HG03457 (cell line): ENCODE measurements at regions not wholly inside any gene's neighbourhood (a gene's known extent, or its start where the extent isn't known, plus 50 kb on each side); places are given as distances from the start of the nearest gene placed in this dataset.
A peak's percentile ranks its signal among the peaks of the same experiment; 100 is the strongest.
"Not testable (repeated sequence)": the region's sequence is repeated elsewhere in the genome, so short reads cannot be mapped to it uniquely, and the experiment has no call there.

Experiments used
- ATAC-seq: cut with Tn5 transposase; IDR thresholded peaks from one replicate; pipeline ENCODE4 v1.9.1; 2021; ENCODE audit warnings: moderate number of reproducible peaks; ENCODE audit not compliant: unreplicated experiment

- no peak for ATAC-seq
Observed at GRCh38 chr5:86493777-86494176, 124.0 kb upstream of the COX7C start.

GRCh38 chr5:86500947-86501346 is 116.8 kb upstream of the COX7C start:
- ATAC-seq: no peak

GRCh38 chr5:86507574-86507973 is 110.2 kb upstream of the COX7C start:
- no peak for ATAC-seq

- ATAC-seq: not testable (repeated sequence)
Observed at GRCh38 chr5:86510330-86510915, 107.3 kb upstream of the COX7C start.

- ATAC-seq: no peak
Observed at GRCh38 chr5:86523718-86524117, 94.0 kb upstream of the COX7C start.

- ATAC-seq: no peak
Observed at GRCh38 chr5:86525622-86526021, 92.1 kb upstream of the COX7C start.

GRCh38 chr5:86526811-86527348 is 90.9 kb upstream of the COX7C start:
- ATAC-seq: no peak

- no peak for ATAC-seq
Observed at GRCh38 chr5:86532429-86532828, 85.3 kb upstream of the COX7C start.

- no peak for ATAC-seq
Observed at GRCh38 chr5:86536396-86536795, 81.3 kb upstream of the COX7C start.

- ATAC-seq: peak; percentile 62
Observed at GRCh38 chr5:86542532-86542931, 75.2 kb upstream of the COX7C start.

GRCh38 chr5:86546044-86546443 is 71.7 kb upstream of the COX7C start:
- no peak for ATAC-seq

GRCh38 chr5:86546582-86546981 is 71.2 kb upstream of the COX7C start:
- no peak for ATAC-seq

GRCh38 chr5:86554638-86555037 is 63.1 kb upstream of the COX7C start:
- ATAC-seq: no peak

- ATAC-seq: no peak
Observed at GRCh38 chr5:86557920-86558319, 59.8 kb upstream of the COX7C start.

- ATAC-seq: peak; percentile 84
Observed at GRCh38 chr5:86565197-86565789, 52.4 kb upstream of the COX7C start.

- not testable (repeated sequence) for ATAC-seq
Observed at GRCh38 chr5:86566030-86566429, 51.7 kb upstream of the COX7C start.
